ENCODE measurements at regions not wholly inside any gene's neighbourhood (a gene's known extent, or its start where the extent isn't known, plus 50 kb on each side); places are given as distances from the start of the nearest gene placed in this dataset.

DNA sequence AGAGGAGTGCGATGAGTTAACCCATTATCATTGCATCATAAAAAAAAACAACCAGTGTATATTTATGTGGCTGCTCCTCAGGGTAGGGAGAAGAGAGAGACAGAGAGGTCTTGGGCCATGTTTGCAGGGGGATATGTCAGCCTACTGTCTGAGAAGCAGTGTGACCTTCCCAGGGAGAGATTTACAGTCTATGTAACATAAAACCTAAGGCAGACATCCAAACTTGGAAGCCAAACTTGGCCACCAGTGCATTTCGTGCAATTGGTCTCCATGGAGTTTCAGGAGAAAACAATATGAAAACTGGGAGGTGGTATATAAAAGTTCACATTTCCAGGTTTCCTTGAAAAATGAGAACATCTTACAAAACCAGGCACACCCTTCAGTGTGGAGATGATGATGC lies 85.9 kb upstream of the CXCL12 start:
- DNase-seq (ENCODE audit: insufficient read length, low spot score) (no peak), FAIRE-seq (no peak)
- TF ChIP-seq TAF1 (IDR thresholded peaks at IDR 0.05; ENCODE audit: low read depth, low read length) = no peak
- TF ChIP-seq PAX5 (IDR thresholded peaks at IDR 0.05; ENCODE audit: insufficient read depth, low read length, severe bottlenecking) = no peak
- TF ChIP-seq POLR2A (IDR thresholded peaks at IDR 0.05; ENCODE audit: low read depth, low read length) = no peak
- no peak for TF ChIP-seq POU2F2 (IDR thresholded peaks at IDR 0.05; ENCODE audit: low read depth, low read length)
- TF ChIP-seq POLR2AphosphoS5 (IDR thresholded peaks at IDR 0.05; ENCODE audit: low read depth, low read length) = no peak
- no peak for TF ChIP-seq SPI1 (IDR thresholded peaks at IDR 0.05; ENCODE audit: low read depth, low read length)

DNA sequence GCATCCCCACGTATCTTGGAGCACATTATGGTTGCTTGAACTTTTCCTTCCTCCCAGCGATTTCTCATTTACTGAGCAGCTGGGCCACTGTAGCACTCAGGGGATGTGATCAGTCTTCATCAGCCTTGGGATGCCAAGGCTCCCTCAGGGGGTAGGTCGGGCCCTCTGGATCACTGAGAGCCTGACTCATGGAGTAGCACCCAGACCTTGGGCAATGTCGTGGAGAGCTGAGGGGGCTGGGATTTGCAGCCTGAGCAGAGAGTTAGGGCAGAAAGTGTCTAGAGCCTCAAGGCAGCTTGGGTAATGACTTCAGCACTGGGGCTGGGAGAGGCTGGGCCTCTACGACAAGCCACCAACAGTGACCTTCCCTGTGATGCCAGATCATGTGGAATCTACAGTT lies 86.5 kb upstream of the CXCL12 start:
- TF ChIP-seq POLR2A (IDR thresholded peaks at IDR 0.05; ENCODE audit: low read depth, low read length) = no peak
- TF ChIP-seq SPI1 (IDR thresholded peaks at IDR 0.05; ENCODE audit: low read depth, low read length) = no peak
- TF ChIP-seq PAX5 (IDR thresholded peaks at IDR 0.05; ENCODE audit: insufficient read depth, low read length, severe bottlenecking) = no peak
- no peak for TF ChIP-seq TAF1 (IDR thresholded peaks at IDR 0.05; ENCODE audit: low read depth, low read length)
- no peak for TF ChIP-seq POLR2AphosphoS5 (IDR thresholded peaks at IDR 0.05; ENCODE audit: low read depth, low read length)
- no peak for TF ChIP-seq POU2F2 (IDR thresholded peaks at IDR 0.05; ENCODE audit: low read depth, low read length)
- no peak for FAIRE-seq
- no peak for DNase-seq (ENCODE audit: insufficient read length, low spot score)

DNA sequence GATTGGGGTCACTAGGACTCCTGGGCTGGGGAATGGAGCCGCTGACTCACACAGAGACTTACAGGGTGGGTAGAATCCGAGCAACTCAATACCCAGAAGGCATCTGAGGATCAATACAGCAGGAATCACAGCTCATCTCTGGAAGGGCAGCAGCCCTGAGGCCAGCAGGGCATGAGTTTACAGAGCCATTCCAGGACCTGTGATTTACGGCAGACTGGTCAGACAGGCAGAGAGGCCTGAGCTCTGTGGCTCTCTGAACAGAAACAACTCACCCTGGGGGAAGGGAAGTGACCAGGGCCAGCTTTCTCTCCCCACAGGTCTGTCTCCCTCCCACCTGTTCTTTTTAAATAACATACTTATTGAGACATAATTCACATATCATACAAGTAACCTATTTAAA lies 88.2 kb upstream of the CXCL12 start:
- no peak for FAIRE-seq
- no peak for TF ChIP-seq PAX5 (IDR thresholded peaks at IDR 0.05; ENCODE audit: insufficient read depth, low read length, severe bottlenecking)
- no peak for TF ChIP-seq POLR2A (IDR thresholded peaks at IDR 0.05; ENCODE audit: low read depth, low read length)
- no peak for TF ChIP-seq SPI1 (IDR thresholded peaks at IDR 0.05; ENCODE audit: low read depth, low read length)
- TF ChIP-seq POU2F2 (IDR thresholded peaks at IDR 0.05; ENCODE audit: low read depth, low read length) = no peak
- no peak for TF ChIP-seq TAF1 (IDR thresholded peaks at IDR 0.05; ENCODE audit: low read depth, low read length)
- no peak for TF ChIP-seq POLR2AphosphoS5 (IDR thresholded peaks at IDR 0.05; ENCODE audit: low read depth, low read length)
- DNase-seq (ENCODE audit: insufficient read length, low spot score) = no peak

DNA sequence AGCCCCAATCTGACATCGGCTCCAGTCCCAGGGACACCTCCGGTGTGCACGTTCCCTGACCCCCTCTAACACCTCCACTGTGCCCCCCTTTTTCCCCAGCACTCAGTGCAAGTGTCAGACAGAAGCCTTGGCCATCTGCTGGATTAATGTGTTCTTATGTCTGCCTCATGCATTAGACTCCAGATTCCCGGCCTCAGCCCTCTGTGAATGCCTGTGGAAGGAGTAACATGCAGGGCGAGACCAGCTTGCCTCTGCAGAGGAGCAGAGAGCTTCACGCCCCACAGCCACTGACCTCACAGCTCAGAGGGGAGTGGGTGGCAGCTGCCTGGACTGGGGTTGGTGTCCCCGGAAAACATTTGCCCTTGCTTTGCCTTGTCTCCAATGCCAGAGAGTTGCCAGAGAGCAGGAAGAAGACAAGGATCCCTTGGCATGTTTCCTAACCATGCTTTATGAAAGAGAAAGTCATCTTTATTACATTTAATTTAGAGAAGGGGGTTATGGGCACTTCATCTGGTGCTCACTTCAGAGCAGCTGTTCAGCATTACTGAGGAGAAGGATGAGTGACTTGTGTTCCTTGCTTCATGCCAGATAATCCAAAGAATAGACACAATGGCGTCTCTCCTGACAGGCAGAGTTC lies 91.6 kb upstream of the CXCL12 start:
- FAIRE-seq (no peak), DNase-seq (ENCODE audit: insufficient read length, low spot score) (no peak)
- TF ChIP-seq SPI1 (IDR thresholded peaks at IDR 0.05; ENCODE audit: low read depth, low read length) = no peak
- TF ChIP-seq POLR2AphosphoS5 (IDR thresholded peaks at IDR 0.05; ENCODE audit: low read depth, low read length) = no peak
- no peak for TF ChIP-seq POLR2A (IDR thresholded peaks at IDR 0.05; ENCODE audit: low read depth, low read length)
- no peak for TF ChIP-seq TAF1 (IDR thresholded peaks at IDR 0.05; ENCODE audit: low read depth, low read length)

DNA sequence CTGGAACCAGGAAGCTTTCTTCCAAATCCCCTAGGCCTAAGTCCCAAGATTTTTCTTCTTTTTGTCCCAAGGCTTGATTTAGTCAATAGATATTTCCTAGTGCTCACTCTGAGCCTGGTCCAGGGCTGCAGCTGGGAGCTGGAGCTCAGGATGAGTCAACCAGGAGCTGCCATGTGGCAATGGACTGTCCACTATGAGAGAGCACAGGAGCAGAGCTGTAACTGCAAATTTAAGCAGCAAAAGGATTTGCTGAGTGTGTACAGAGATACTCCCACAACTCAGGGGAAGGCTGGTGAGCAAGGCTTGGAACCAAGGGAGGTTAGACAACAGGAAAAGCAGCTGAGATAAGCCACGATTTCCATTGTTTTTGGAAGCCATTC lies 92.1 kb upstream of the CXCL12 start:
- DNase-seq (ENCODE audit: insufficient read length, low spot score) = no peak
- no peak for FAIRE-seq
- TF ChIP-seq SPI1 (IDR thresholded peaks at IDR 0.05; ENCODE audit: low read depth, low read length) = no peak
- TF ChIP-seq TAF1 (IDR thresholded peaks at IDR 0.05; ENCODE audit: low read depth, low read length) = no peak
- TF ChIP-seq POLR2AphosphoS5 (IDR thresholded peaks at IDR 0.05; ENCODE audit: low read depth, low read length) = no peak
- no peak for TF ChIP-seq POU2F2 (IDR thresholded peaks at IDR 0.05; ENCODE audit: low read depth, low read length)
- no peak for TF ChIP-seq PAX5 (IDR thresholded peaks at IDR 0.05; ENCODE audit: insufficient read depth, low read length, severe bottlenecking)
- TF ChIP-seq POLR2A (IDR thresholded peaks at IDR 0.05; ENCODE audit: low read depth, low read length) = no peak

DNA sequence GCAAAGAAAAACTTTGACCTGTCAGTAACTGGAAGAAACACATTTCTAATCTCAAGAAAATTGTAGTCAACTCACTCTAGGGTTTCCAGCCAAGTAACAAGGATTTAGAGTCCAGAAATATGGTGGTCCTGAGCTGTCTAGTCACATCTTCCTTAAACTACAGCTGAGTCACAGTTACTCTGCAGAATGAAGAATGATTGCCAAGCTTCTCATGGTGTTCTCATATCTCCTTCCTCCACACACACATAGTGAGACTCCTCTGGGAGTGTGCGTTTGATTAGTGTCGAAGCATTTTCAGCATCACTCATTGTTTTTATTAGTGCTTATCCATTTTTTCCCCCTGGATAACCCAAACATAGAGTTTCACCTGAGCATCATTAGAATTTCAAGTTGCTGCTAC lies 93.1 kb upstream of the CXCL12 start:
- DNase-seq (ENCODE audit: insufficient read length, low spot score) (no peak), FAIRE-seq (no peak)
- no peak for TF ChIP-seq POLR2A (IDR thresholded peaks at IDR 0.05; ENCODE audit: low read depth, low read length)
- TF ChIP-seq POU2F2 (IDR thresholded peaks at IDR 0.05; ENCODE audit: low read depth, low read length) = no peak
- TF ChIP-seq SPI1 (IDR thresholded peaks at IDR 0.05; ENCODE audit: low read depth, low read length) = no peak
- TF ChIP-seq POLR2AphosphoS5 (IDR thresholded peaks at IDR 0.05; ENCODE audit: low read depth, low read length) = no peak
- TF ChIP-seq PAX5 (IDR thresholded peaks at IDR 0.05; ENCODE audit: insufficient read depth, low read length, severe bottlenecking) = no peak
- TF ChIP-seq TAF1 (IDR thresholded peaks at IDR 0.05; ENCODE audit: low read depth, low read length) = no peak

DNA sequence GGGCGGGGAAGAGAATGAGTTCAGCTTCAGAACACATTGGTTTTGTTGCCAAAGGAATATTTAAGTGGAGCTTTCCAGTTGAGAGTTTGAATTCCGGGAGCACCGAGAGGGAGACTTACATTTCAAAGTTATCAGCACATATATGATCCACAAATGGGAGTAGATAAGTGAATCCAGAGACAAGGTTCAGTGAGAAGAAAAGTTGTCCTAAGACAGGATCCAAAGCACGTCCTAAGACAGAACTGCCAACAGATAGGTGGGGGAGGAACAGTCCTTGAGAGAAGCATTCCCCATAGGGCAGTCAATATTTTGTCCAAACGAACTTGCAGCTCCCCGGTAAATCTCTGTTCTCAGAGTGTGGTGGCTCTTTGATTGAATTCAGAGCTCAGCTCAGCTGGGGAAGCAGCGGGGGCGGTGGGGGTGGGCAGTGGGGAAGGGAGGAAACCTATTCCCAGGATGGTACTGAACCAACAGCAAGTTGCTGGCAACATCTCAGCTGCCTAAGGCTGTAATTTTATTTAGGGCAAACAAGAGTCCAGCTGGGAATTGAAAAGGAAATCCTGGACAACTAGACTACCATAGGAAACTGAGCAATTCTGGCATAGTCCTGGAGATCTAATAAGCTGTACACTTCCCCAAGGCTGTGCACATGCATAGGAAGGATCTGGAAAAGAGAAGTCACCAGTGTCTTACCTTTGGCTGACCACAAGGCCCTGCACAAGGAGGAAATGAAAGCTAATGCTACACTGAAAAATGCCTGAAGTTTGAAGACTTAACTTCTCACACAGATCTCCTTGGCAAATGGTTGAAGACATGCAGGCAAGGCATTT lies 94.2 kb upstream of the CXCL12 start:
- TF ChIP-seq POU2F2 (IDR thresholded peaks at IDR 0.05; ENCODE audit: low read depth, low read length) = no peak
- no peak for TF ChIP-seq PAX5 (IDR thresholded peaks at IDR 0.05; ENCODE audit: insufficient read depth, low read length, severe bottlenecking)
- TF ChIP-seq TAF1 (IDR thresholded peaks at IDR 0.05; ENCODE audit: low read depth, low read length) = no peak
- TF ChIP-seq POLR2A (IDR thresholded peaks at IDR 0.05; ENCODE audit: low read depth, low read length) = no peak
- FAIRE-seq = no peak
- DNase-seq (ENCODE audit: insufficient read length, low spot score) = no peak

DNA sequence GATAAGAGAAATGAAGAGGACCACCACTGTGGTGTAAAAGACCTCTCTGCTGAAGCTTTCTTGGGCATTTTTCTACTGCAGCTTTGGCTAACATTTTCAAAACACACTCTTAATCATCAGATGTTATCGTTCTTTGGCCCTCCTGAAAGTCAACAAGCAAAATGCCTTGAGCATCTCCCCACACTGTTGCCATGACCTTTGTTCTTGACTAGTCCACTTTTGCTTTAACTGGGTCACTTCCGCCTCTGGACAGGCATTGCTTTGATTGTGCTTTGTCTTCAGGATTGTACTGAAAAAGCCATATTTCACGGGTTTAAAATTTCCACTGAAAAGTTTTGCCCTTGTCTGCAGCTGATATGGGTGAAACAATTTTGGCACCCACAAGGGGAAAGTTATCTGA lies 107.8 kb upstream of the CXCL12 start:
- no peak for FAIRE-seq
- TF ChIP-seq POLR2A (IDR thresholded peaks at IDR 0.05; ENCODE audit: low read depth, low read length) = no peak
- no peak for TF ChIP-seq POU2F2 (IDR thresholded peaks at IDR 0.05; ENCODE audit: low read depth, low read length)
- TF ChIP-seq SPI1 (IDR thresholded peaks at IDR 0.05; ENCODE audit: low read depth, low read length) = no peak
- no peak for TF ChIP-seq TAF1 (IDR thresholded peaks at IDR 0.05; ENCODE audit: low read depth, low read length)
- no peak for TF ChIP-seq PAX5 (IDR thresholded peaks at IDR 0.05; ENCODE audit: insufficient read depth, low read length, severe bottlenecking)
- TF ChIP-seq POLR2AphosphoS5 (IDR thresholded peaks at IDR 0.05; ENCODE audit: low read depth, low read length) = no peak
- no peak for DNase-seq (ENCODE audit: insufficient read length, low spot score)

DNA sequence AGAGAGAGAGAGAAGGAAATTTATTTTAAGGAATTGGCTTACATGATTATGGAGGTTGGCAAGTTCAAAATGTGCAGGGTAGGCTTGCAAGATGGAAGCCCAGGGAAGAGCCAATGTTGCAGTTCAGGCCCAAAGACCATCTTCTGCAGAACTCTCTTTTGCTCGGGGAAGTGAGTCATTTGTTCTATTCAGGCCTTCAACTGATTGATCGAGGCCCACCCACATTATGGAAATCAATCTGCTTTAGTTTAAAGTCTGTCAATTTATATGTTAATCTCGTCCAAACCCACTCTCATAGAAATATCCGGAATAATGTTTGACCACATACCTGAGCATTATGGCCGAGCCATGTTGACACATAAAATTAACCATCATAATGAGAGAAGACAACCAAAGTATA lies 113.3 kb upstream of the CXCL12 start:
- no peak for FAIRE-seq
- TF ChIP-seq POU2F2 (IDR thresholded peaks at IDR 0.05; ENCODE audit: low read depth, low read length) = no peak
- no peak for TF ChIP-seq TAF1 (IDR thresholded peaks at IDR 0.05; ENCODE audit: low read depth, low read length)
- no peak for TF ChIP-seq SPI1 (IDR thresholded peaks at IDR 0.05; ENCODE audit: low read depth, low read length)
- no peak for TF ChIP-seq PAX5 (IDR thresholded peaks at IDR 0.05; ENCODE audit: insufficient read depth, low read length, severe bottlenecking)
- TF ChIP-seq POLR2A (IDR thresholded peaks at IDR 0.05; ENCODE audit: low read depth, low read length) = no peak
- TF ChIP-seq POLR2AphosphoS5 (IDR thresholded peaks at IDR 0.05; ENCODE audit: low read depth, low read length) = no peak
- DNase-seq (ENCODE audit: insufficient read length, low spot score) = no peak

All from GM12891 (cell line).